Esophagus muscularis mucosa (tissue), 4 donors: ENCODE measurements at regions not wholly inside any gene's neighbourhood (a gene's known extent, or its start where the extent isn't known, plus 50 kb on each side); places are given as distances from the start of the nearest gene placed in this dataset.

Experiments
- DNase-seq: peaks from one replicate; pipeline ENCODE4 v3.0.0-alpha.2; 2017; ENCODE audit errors: extremely low spot score
- H3K27ac ChIP-seq, 4 donors: fragments of 200-600 bp; sonication (generic); replicated peaks in 1 of 4; 1 replicate in 3 of 4; 2 replicates in 1 of 4; pipeline ENCODE4 v1.5.1; 2016 to 2019; ENCODE audit warnings: mild to moderate bottlenecking in 1 of 4
- H3K27me3 ChIP-seq, 4 donors: fragments of 200-600 bp; sonication (generic); one replicate each; pipeline versions ENCODE4 v1.5.1 to v1.6.0; 2016 to 2019
- H3K36me3 ChIP-seq, 4 donors: fragments of 200-600 bp; sonication (generic); one replicate each; pipeline ENCODE4 v1.5.1; 2016 to 2019
- H3K4me1 ChIP-seq, 4 donors: fragments of 200-600 bp; sonication (generic); one replicate each; pipeline ENCODE4 v1.5.1; 2016 to 2019
- H3K4me3 ChIP-seq, 4 donors: fragments of 200-600 bp; sonication (generic); 1 replicate in 2 of 4; 2 replicates in 2 of 4; pipeline ENCODE4 v1.5.1; 2016 to 2019; ENCODE audit warnings: mild to moderate bottlenecking in 4 of 4, moderate library complexity in 1 of 4
- H3K9me3 ChIP-seq, 4 donors: fragments of 200-600 bp; sonication (generic); 1 replicate in 3 of 4; 2 replicates in 1 of 4; pipeline ENCODE4 v1.5.1; 2016 to 2019
- CTCF ChIP-seq, 3 experiments: fragments of 200-600 bp in 2 of 3; fragments of 450-650 bp in 1 of 3; sonication (generic) in 2 of 3; IDR thresholded peaks; one replicate each; pipeline ENCODE4 v1.5.1; 2017 to 2019; ENCODE audit warnings: antibody characterized with exemption in 3 of 3, mild to moderate bottlenecking in 2 of 3, moderate library complexity in 1 of 3
- EP300 ChIP-seq: sonication (generic); formaldehyde crosslinking; IDR thresholded peaks from one replicate; pipeline ENCODE4 v1.6.1; 2017; ENCODE audit warnings: antibody characterized with exemption
- POLR2A ChIP-seq: fragments of 450-650 bp; IDR thresholded peaks from one replicate; pipeline ENCODE4 v1.6.1; 2017; ENCODE audit warnings: antibody characterized with exemption, moderate library complexity, mild to moderate bottlenecking, low read depth
- POLR2AphosphoS5 ChIP-seq, 2 donors: sonication (generic); formaldehyde crosslinking; IDR thresholded peaks; one replicate each; pipeline ENCODE4 v1.6.1; 2017; ENCODE audit warnings: antibody characterized with exemption in 2 of 2
- WGBS: methylation state at CpG from one replicate; pipeline ENCODE4 v1.1.5; 2018; 5-methylcytosine and 5-hydroxymethylcytosine counted together
- intact Hi-C: fragments of 100-400 bp; cut with DNase I; formaldehyde crosslinking; loops from one replicate; pipeline ENCODE4 v1.15.1; 2023

DNA sequence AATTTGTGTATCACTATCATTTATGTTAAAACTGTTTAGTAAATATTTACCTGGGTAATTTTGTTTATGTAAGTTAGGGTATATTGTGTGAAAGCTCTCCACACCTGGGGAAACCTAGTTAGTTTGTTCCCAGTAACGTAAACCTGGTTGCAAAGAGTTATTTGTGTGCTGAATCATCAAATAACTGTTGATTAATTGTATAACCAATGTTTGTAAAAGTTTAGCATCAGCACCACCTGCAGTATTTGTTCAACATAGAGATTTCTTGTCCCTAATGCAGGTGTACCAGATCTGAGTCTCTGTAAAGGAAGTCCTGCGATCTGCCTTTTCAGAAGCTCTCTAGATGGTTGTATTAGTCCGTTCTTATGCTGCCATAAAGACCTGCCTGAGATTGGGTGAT lies 440.4 kb downstream of the COL12A1 start:
- TF ChIP-seq POLR2AphosphoS5 (IDR thresholded peaks at IDR 0.05) (no peak), CTCF (IDR thresholded peaks at IDR 0.05) (no peak), POLR2A (no peak), EP300 (no peak)
- Histone ChIP-seq H3K4me1 (no peaks in the 10 kb centered on the region), H3K9me3 (no peaks in the 10 kb centered on the region), H3K27ac (no peak overlapping the region), H3K27me3 (no peaks in the 10 kb centered on the region), H3K36me3 (no peaks in the 10 kb centered on the region), H3K4me3 (no peak overlapping the region)
- DNase-seq, result no peak
- WGBS, result 68% methylated on average over 3 of the region's 3 CpGs
- intact Hi-C loops, result loop anchor here (10.0 kb wide), 1 partner anchor 439 kb away; the partner anchor contains the start of gene COL12A1

- Histone ChIP-seq H3K36me3 (no peaks in the 10 kb centered on the region), H3K4me3 (no peak overlapping the region), H3K4me1 (no peaks in the 10 kb centered on the region), H3K9me3 (no peaks in the 10 kb centered on the region), H3K27ac (no peak overlapping the region), H3K27me3 (no peaks in the 10 kb centered on the region)
- TF ChIP-seq CTCF (IDR thresholded peaks at IDR 0.05), result no peak
- no peak for TF ChIP-seq EP300
- no peak for TF ChIP-seq POLR2AphosphoS5 (IDR thresholded peaks at IDR 0.05)
- TF ChIP-seq POLR2A, result no peak
- DNase-seq, result no peak
- WGBS, result 81% methylated on average over 2 of the region's 2 CpGs
- intact Hi-C loops, result loop anchor here (10.0 kb wide), 1 partner anchor 440 kb away; the partner anchor contains the start of gene COL12A1
Observed at GRCh38 chr6:74764486-74764885, 441.4 kb downstream of the COL12A1 start.

- TF ChIP-seq EP300 (no peak), POLR2A (no peak), CTCF (IDR thresholded peaks at IDR 0.05) (no peak), POLR2AphosphoS5 (IDR thresholded peaks at IDR 0.05) (no peak)
- Histone ChIP-seq H3K4me3 (no peak overlapping the region), H3K9me3 (no peaks in the 10 kb centered on the region), H3K4me1 (peaks cover 0 to 3% (median 0%) of the 10 kb centered on the region in 4 donors), H3K36me3 (no peaks in the 10 kb centered on the region), H3K27ac (no peak overlapping the region), H3K27me3 (no peaks in the 10 kb centered on the region)
- WGBS, result 48% methylated on average over 2 of the region's 2 CpGs
- intact Hi-C loops, result loop anchor here (10.0 kb wide), 1 partner anchor 442 kb away; the partner anchor contains the start of gene COL12A1
- no peak for DNase-seq
Observed at GRCh38 chr6:74762841-74763240, 443.0 kb downstream of the COL12A1 start.

- H3K4me3 ChIP-seq, result no peak overlapping the region
- peaks cover 0 to 26% (median 16%) of the 10 kb centered on the region in 4 donors for H3K4me1 ChIP-seq
- no peaks in the 10 kb centered on the region for H3K9me3 ChIP-seq
- no peaks in the 10 kb centered on the region for H3K27me3 ChIP-seq
- H3K27ac ChIP-seq, result no peak overlapping the region
- DNase-seq, result no peak
- 76% methylated on average over 1 of the region's 1 CpG for WGBS
- intact Hi-C loops, result no loop called here
- TF ChIP-seq EP300 (no peak), POLR2A (no peak), POLR2AphosphoS5 (IDR thresholded peaks at IDR 0.05) (no peak), CTCF (IDR thresholded peaks at IDR 0.05) (no peak)
- H3K36me3 ChIP-seq, result no peaks in the 10 kb centered on the region
Observed at GRCh38 chr6:74757813-74758212, 448.0 kb downstream of the COL12A1 start.

DNA sequence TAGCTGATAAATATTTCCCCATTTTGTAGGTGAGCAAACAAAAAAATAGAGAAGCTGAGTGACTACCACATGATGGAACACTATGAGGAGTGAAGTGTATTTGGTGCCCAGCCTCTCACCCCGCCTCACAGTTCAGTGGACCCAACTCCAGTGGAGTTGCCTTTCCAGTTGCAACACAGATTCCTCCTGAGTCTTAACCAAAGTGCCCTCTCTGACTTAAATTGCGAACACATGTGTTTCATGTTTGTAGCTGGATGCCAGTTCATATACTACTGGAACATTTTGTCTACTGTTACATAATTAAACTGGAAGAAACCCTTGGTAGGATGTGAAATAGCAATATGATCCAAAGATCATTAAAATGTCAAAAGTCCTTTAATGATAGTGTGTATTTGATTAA lies 448.9 kb downstream of the COL12A1 start:
- Histone ChIP-seq H3K4me1 (peaks cover 0 to 26% (median 16%) of the 10 kb centered on the region in 4 donors), H3K27ac (no peak overlapping the region), H3K36me3 (no peaks in the 10 kb centered on the region), H3K9me3 (no peaks in the 10 kb centered on the region), H3K27me3 (no peaks in the 10 kb centered on the region), H3K4me3 (no peak overlapping the region)
- no peak for TF ChIP-seq POLR2AphosphoS5 (IDR thresholded peaks at IDR 0.05)
- no peak for TF ChIP-seq EP300
- no peak for TF ChIP-seq CTCF (IDR thresholded peaks at IDR 0.05)
- TF ChIP-seq POLR2A, result no peak
- no peak for DNase-seq
- intact Hi-C loops, result no loop called here
- WGBS, result 83% methylated on average over 2 of the region's 2 CpGs
